Activated B cell treated with CpG ODN at 0.5 μM for 24 hours (primary cell): ENCODE measurements at regions not wholly inside any gene's neighbourhood (a gene's known extent, or its start where the extent isn't known, plus 50 kb on each side); places are given as distances from the start of the nearest gene placed in this dataset.
"Not testable (repeated sequence)": the region's sequence is repeated elsewhere in the genome, so short reads cannot be mapped to it uniquely, and the experiment has no call there.

ENCODE experiments used
- ATAC-seq: fragments of 200-7000 bp; cut with Tn5 transposase; one replicate; pipeline ENCODE4 v1.10.0; 2021; ENCODE audit warnings: low read depth, mild to moderate bottlenecking, moderate library complexity
- CTCF ChIA-PET: fragments of 350-600 bp; sonication (Branson Sonifier 250); formaldehyde crosslinking; loops from one replicate; lab custom pipeline; 2021; ENCODE audit warnings: antibody characterized with exemption; lab: Charles Lee
- POLR2A ChIA-PET: fragments of 350-600 bp; sonication (Branson Sonifier 250); formaldehyde crosslinking; loops from one replicate; lab custom pipeline; 2021; ENCODE audit warnings: antibody characterized with exemption; lab: Charles Lee
- DNase-seq: peaks from one replicate; pipeline ENCODE4 v3.0.0; 2022
- H3K27ac Mint-ChIP-seq: one replicate; pipeline ENCODE4 v1.8.0; 2020; ENCODE audit warnings: mixed read lengths
- H3K27me3 Mint-ChIP-seq: one replicate; pipeline ENCODE4 v1.8.0; 2021; ENCODE audit warnings: mixed read lengths
- H3K36me3 Mint-ChIP-seq: one replicate; pipeline ENCODE4 v1.8.0; 2021; ENCODE audit warnings: low read depth, mixed read lengths
- H3K4me1 Mint-ChIP-seq: one replicate; pipeline ENCODE4 v1.8.0; 2021; ENCODE audit warnings: mixed read lengths
- H3K4me3 Mint-ChIP-seq: one replicate; pipeline ENCODE4 v1.8.0; 2020; ENCODE audit warnings: mild to moderate bottlenecking, mixed read lengths
- H3K9me3 Mint-ChIP-seq: one replicate; pipeline ENCODE4 v1.8.0; 2020; ENCODE audit warnings: mixed read lengths
- CTCF ChIP-seq: fragments of 200-600 bp; IDR thresholded peaks from one replicate; pipeline ENCODE4 v1.8.0; 2022; ENCODE audit warnings: antibody characterized with exemption, mild to moderate bottlenecking
- intact Hi-C: fragments of 100-400 bp; cut with micrococcal nuclease; formaldehyde crosslinking; loops from one replicate; pipeline ENCODE4 v1.15.1; 2024

- H3K36me3 Mint-ChIP-seq = no peaks in the 10 kb centered on the region
Observed at GRCh38 chr2:239866350-239866749, 158.8 kb downstream of the NDUFA10 start.

GRCh38 chr2:239865856-239866255 is 159.3 kb downstream of the NDUFA10 start:
- CTCF ChIA-PET, H3K27me3 Mint-ChIP-seq, H3K9me3 Mint-ChIP-seq, H3K4me3 Mint-ChIP-seq, intact Hi-C loops, H3K4me1 Mint-ChIP-seq, DNase-seq, H3K36me3 Mint-ChIP-seq, H3K27ac Mint-ChIP-seq, ATAC-seq, POLR2A ChIA-PET: not testable (repeated sequence)

More at GRCh38 chr2:239866350-239866749, 158.8 kb downstream of the NDUFA10 start:
- no peak overlapping the region for H3K4me3 Mint-ChIP-seq
- ATAC-seq = no peak
- intact Hi-C loops = no loop called here
- CTCF ChIA-PET = no interaction called here
- DNase-seq = no peak
- H3K27ac Mint-ChIP-seq = no peak overlapping the region
- H3K27me3 Mint-ChIP-seq = no peaks in the 10 kb centered on the region
- TF ChIP-seq CTCF = no peak
- POLR2A ChIA-PET = no interaction called here
- H3K4me1 Mint-ChIP-seq = no peaks in the 10 kb centered on the region
- no peaks in the 10 kb centered on the region for H3K9me3 Mint-ChIP-seq

GRCh38 chr2:239865059-239865639 is 160.0 kb downstream of the NDUFA10 start:
- ATAC-seq (no peak), DNase-seq (no peak)
- TF ChIP-seq CTCF = no peak
- intact Hi-C loops = no loop called here
- H3K27ac Mint-ChIP-seq = no peak overlapping the region
- H3K4me3 Mint-ChIP-seq = no peak overlapping the region
- ChIA-PET POLR2A (no interaction called here), CTCF (no interaction called here)
- H3K4me1 Mint-ChIP-seq = no peaks in the 10 kb centered on the region
- no peaks in the 10 kb centered on the region for H3K27me3 Mint-ChIP-seq
- H3K36me3 Mint-ChIP-seq = no peaks in the 10 kb centered on the region
- no peaks in the 10 kb centered on the region for H3K9me3 Mint-ChIP-seq

- Mint-ChIP-seq H3K27me3 (peaks cover 1% of the 10 kb centered on the region), H3K36me3 (no peaks in the 10 kb centered on the region), H3K4me3 (no peak overlapping the region), H3K4me1 (no peaks in the 10 kb centered on the region), H3K27ac (no peak overlapping the region), H3K9me3 (no peaks in the 10 kb centered on the region)
- DNase-seq (no peak), ATAC-seq (no peak)
- CTCF ChIA-PET = no interaction called here
- POLR2A ChIA-PET = no interaction called here
- TF ChIP-seq CTCF = no peak
- intact Hi-C loops = no loop called here
Observed at GRCh38 chr2:239864247-239865058, 160.7 kb downstream of the NDUFA10 start.

GRCh38 chr2:239862613-239863012 is 162.5 kb downstream of the NDUFA10 start:
- intact Hi-C loops = no loop called here
- CTCF ChIA-PET = no interaction called here
- H3K27ac Mint-ChIP-seq = no peak overlapping the region
- H3K27me3 Mint-ChIP-seq = peaks cover 17% of the 10 kb centered on the region
- POLR2A ChIA-PET = no interaction called here
- H3K9me3 Mint-ChIP-seq = no peaks in the 10 kb centered on the region
- no peak for TF ChIP-seq CTCF
- no peaks in the 10 kb centered on the region for H3K36me3 Mint-ChIP-seq
- DNase-seq (no peak), ATAC-seq (no peak)
- H3K4me1 Mint-ChIP-seq = no peaks in the 10 kb centered on the region
- no peak overlapping the region for H3K4me3 Mint-ChIP-seq
